Mammary epithelial cell (primary cell): ENCODE measurements at regions not wholly inside any gene's neighbourhood (a gene's known extent, or its start where the extent isn't known, plus 50 kb on each side); places are given as distances from the start of the nearest gene placed in this dataset.

Experiments
- CTCF ChIP-seq, 2 donors: IDR thresholded peaks in 1 of 2; conservative IDR thresholded peaks in 1 of 2; 2 replicates each; pipeline ENCODE4 v1.5.1; 2011 to 2012; ENCODE audit warnings: inconsistent platforms in 2 of 2, low read length in 2 of 2, mild to moderate bottlenecking in 2 of 2, control low read depth in 1 of 2, low read depth in 1 of 2; ENCODE audit not compliant: insufficient read depth in 1 of 2; ENCODE audit errors: extremely low read depth in 1 of 2
- EZH2 ChIP-seq: IDR thresholded peaks from 2 replicates; pipeline ENCODE4 v1.6.1; 2012; ENCODE audit warnings: low read length, inconsistent platforms, borderline replicate concordance

- no peak for TF ChIP-seq CTCF (conservative IDR thresholded peaks at IDR 0.05 in 1 of 2, IDR thresholded peaks at IDR 0.05 in 1 of 2; ENCODE audit: extremely low read depth in 1 of 2, insufficient read depth in 1 of 2, low read depth in 1 of 2, low read length in 2 of 2)
- TF ChIP-seq EZH2 = no peak
Observed at GRCh38 chr15:69505956-69506556, 53.4 kb downstream of the RPLP1 start.
